ENCODE measurements at regions not wholly inside any gene's neighbourhood (a gene's known extent, or its start where the extent isn't known, plus 50 kb on each side); places are given as distances from the start of the nearest gene placed in this dataset.

DNA sequence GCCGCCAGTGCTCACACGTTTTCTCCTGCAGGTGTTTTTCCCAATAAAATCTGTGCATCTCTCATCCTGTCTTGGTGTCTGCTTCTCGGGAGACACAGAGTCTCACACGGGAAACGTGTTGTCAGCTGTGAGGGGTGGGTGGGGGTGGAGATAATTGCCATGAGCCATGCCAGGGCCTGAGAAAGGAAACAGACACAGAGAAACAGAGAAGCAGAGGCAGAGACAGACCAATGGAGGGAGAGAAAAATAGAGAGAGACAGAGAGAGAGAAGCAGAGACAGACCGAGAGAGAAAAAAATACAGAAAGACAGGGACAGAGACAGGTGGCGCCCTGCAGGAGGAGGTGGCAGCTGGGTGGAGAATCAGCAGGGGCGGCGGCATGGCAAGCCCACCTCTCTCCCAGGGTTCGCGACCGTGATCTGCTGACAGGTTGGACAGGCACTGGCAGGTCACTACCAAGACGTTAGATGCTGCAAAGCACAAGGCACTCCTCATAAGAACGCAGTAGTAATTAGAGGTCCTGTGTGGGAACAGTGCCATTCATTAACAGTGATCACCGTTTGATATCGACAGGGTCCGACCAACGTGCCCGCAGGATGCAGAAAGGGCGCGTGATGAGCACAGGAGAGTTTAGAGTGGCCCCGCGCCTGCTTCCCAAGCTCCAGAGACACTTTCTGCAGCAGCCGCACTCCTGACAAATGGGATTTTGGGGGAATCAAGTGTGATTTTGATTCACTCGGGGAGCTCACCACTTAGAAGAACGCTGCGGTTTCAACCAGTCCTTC lies 70.5 kb upstream of the INSIG1 start:
- no peak for DNase-seq (ENCODE audit: low spot score)
- H3K9me3 ChIP-seq (ENCODE audit: low read depth) = no peaks in the 10 kb centered on the region
- 76% methylated on average over 27 of the region's 27 CpGs for WGBS (ENCODE audit: low lambda C conversion rate, missing lambda C conversion rate)
- no peak overlapping the region for H3K27ac ChIP-seq
- no peaks in the 10 kb centered on the region for H3K9me2 ChIP-seq (replicated peaks; ENCODE audit: insufficient read depth)
- H3K4me1 ChIP-seq (ENCODE audit: insufficient read depth) = peaks cover 16% of the 10 kb centered on the region
- no peak overlapping the region for H3K4me2 ChIP-seq
- H3K4me3 ChIP-seq = no peak overlapping the region
- H2AFZ ChIP-seq = no peak overlapping the region
- H3K27me3 ChIP-seq = no peaks in the 10 kb centered on the region
- no peak for TF ChIP-seq EZH2 (IDR thresholded peaks at IDR 0.05; ENCODE audit: borderline replicate concordance)
- TF ChIP-seq, protein P1, sequence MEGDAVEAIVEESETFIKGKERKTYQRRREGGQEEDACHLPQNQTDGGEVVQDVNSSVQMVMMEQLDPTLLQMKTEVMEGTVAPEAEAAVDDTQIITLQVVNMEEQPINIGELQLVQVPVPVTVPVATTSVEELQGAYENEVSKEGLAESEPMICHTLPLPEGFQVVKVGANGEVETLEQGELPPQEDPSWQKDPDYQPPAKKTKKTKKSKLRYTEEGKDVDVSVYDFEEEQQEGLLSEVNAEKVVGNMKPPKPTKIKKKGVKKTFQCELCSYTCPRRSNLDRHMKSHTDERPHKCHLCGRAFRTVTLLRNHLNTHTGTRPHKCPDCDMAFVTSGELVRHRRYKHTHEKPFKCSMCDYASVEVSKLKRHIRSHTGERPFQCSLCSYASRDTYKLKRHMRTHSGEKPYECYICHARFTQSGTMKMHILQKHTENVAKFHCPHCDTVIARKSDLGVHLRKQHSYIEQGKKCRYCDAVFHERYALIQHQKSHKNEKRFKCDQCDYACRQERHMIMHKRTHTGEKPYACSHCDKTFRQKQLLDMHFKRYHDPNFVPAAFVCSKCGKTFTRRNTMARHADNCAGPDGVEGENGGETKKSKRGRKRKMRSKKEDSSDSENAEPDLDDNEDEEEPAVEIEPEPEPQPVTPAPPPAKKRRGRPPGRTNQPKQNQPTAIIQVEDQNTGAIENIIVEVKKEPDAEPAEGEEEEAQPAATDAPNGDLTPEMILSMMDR (IDR thresholded peaks at IDR 0.05; ENCODE audit: poor library complexity) = no peak
- no peak for TF ChIP-seq EZH2phosphoT487 (IDR thresholded peaks at IDR 0.05; ENCODE audit: low read depth, severe bottlenecking, unreplicated experiment)
- no peaks in the 10 kb centered on the region for H3K36me3 ChIP-seq (replicated peaks; ENCODE audit: insufficient read depth, low read depth)
- no peaks in the 10 kb centered on the region for H3K79me2 ChIP-seq
- H4K20me1 ChIP-seq (ENCODE audit: insufficient read depth, poor library complexity, severe bottlenecking) = no peaks in the 10 kb centered on the region

DNA sequence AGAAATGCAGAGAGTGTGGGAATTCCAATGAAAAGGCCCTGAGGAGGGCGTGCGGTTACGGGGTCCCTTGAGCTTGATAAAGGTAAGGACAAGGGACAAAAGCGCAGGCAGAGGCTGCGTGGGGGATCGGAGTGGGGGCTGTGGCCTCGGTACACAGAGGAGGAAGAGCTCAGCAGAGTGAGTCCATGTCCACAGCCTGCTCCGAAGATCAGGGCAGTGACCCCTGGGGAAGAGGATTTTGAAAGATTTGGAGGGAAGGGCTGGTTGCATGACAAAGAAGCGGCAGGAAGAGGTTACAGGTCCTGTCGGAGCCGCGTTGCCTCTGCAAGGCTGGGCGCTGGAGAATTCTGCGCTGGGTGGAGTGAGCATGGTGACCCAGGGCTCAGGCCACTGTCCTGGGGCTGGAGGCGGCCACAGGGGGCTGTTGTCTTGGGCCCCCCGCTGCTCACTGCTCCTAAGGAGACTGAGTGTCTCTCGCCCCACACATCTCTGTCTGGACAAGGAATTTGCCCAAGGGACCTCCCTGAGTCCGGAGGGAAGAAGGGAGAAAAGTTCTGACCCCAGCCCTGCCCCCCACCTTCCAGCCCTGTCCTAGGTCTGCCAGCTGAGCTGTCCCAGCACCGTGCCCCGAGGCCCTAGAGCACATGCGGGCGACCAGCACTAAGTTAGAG lies 69.8 kb upstream of the INSIG1 start:
- Histone ChIP-seq H3K79me2 (no peaks in the 10 kb centered on the region), H3K4me2 (no peak overlapping the region), H3K27me3 (no peaks in the 10 kb centered on the region), H4K20me1 (ENCODE audit: insufficient read depth, poor library complexity, severe bottlenecking) (no peaks in the 10 kb centered on the region), H3K36me3 (replicated peaks; ENCODE audit: insufficient read depth, low read depth) (no peaks in the 10 kb centered on the region), H3K9me2 (replicated peaks; ENCODE audit: insufficient read depth) (no peaks in the 10 kb centered on the region), H3K9me3 (ENCODE audit: low read depth) (no peaks in the 10 kb centered on the region), H3K27ac (no peak overlapping the region), H2AFZ (no peak overlapping the region), H3K4me3 (no peak overlapping the region), H3K4me1 (ENCODE audit: insufficient read depth) (peaks cover 21% of the 10 kb centered on the region)
- 59% methylated on average over 22 of the region's 22 CpGs for WGBS (ENCODE audit: low lambda C conversion rate, missing lambda C conversion rate)
- no peak for DNase-seq (ENCODE audit: low spot score)
- TF ChIP-seq EZH2 (IDR thresholded peaks at IDR 0.05; ENCODE audit: borderline replicate concordance) = no peak
- TF ChIP-seq EZH2phosphoT487 (IDR thresholded peaks at IDR 0.05; ENCODE audit: low read depth, severe bottlenecking, unreplicated experiment) = no peak
- TF ChIP-seq, protein P1 (IDR thresholded peaks at IDR 0.05; ENCODE audit: poor library complexity) = no peak

DNA sequence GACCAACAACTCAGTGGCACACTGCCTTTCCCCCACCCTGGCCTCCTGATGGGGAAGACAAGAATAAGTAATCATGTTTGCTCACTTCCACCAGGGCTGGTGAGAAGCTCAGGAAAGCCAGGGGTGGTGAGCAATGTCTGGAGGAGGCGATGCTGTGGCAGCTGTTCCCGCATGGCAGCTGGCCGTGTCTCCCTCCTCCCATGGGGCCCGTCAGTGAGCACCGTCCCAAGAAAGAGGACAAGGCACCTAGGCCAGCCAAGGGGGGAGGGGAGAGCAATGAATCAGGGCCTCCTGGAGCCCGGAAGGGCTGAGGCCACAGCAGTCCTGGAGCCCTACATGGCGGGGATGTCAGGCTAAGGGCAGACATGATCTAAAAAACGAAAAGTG lies 69.2 kb upstream of the INSIG1 start:
- H3K4me1 ChIP-seq (ENCODE audit: insufficient read depth) = peaks cover 21% of the 10 kb centered on the region
- WGBS (ENCODE audit: low lambda C conversion rate, missing lambda C conversion rate) = 83% methylated on average over 8 of the region's 8 CpGs
- no peaks in the 10 kb centered on the region for H3K36me3 ChIP-seq (replicated peaks; ENCODE audit: insufficient read depth, low read depth)
- no peaks in the 10 kb centered on the region for H3K9me2 ChIP-seq (replicated peaks; ENCODE audit: insufficient read depth)
- H2AFZ ChIP-seq = no peak overlapping the region
- H3K9me3 ChIP-seq (ENCODE audit: low read depth) = no peaks in the 10 kb centered on the region
- H3K4me3 ChIP-seq = no peak overlapping the region
- no peaks in the 10 kb centered on the region for H4K20me1 ChIP-seq (ENCODE audit: insufficient read depth, poor library complexity, severe bottlenecking)
- no peaks in the 10 kb centered on the region for H3K27me3 ChIP-seq
- H3K4me2 ChIP-seq = no peak overlapping the region
- no peak for TF ChIP-seq EZH2phosphoT487 (IDR thresholded peaks at IDR 0.05; ENCODE audit: low read depth, severe bottlenecking, unreplicated experiment)
- TF ChIP-seq, protein P1 (IDR thresholded peaks at IDR 0.05; ENCODE audit: poor library complexity) = no peak
- H3K79me2 ChIP-seq = no peaks in the 10 kb centered on the region
- no peak overlapping the region for H3K27ac ChIP-seq
- DNase-seq (ENCODE audit: low spot score) = no peak

Measured in hepatocyte (in vitro differentiated cells).